Astrocyte (in vitro differentiated cells and primary cell): ENCODE measurements at regions not wholly inside any gene's neighbourhood (a gene's known extent, or its start where the extent isn't known, plus 50 kb on each side); places are given as distances from the start of the nearest gene placed in this dataset.
A peak's percentile ranks its signal among the peaks of the same experiment; 100 is the strongest.

ENCODE experiments used
- DNase-seq: peaks from one replicate; pipeline ENCODE4 v3.0.0-alpha.2; 2010; ENCODE audit warnings: low read depth
- FAIRE-seq: peaks from 2 replicates; lab custom pipeline; 2011; peaks lifted over from hg19 to GRCh38; lab: Jason Lieb, UNC
- H2AFZ ChIP-seq: 2 replicates; pipeline ENCODE4 v1.6.0; 2012; ENCODE audit warnings: low read depth, low read length, inconsistent platforms
- H3K27ac ChIP-seq: 2 replicates; pipeline ENCODE4 v1.5.1; 2011; ENCODE audit warnings: low read depth, low read length, inconsistent platforms
- H3K27me3 ChIP-seq: 2 replicates; pipeline ENCODE4 v1.6.0; 2011; ENCODE audit warnings: low read length, inconsistent platforms; ENCODE audit not compliant: insufficient read depth
- H3K36me3 ChIP-seq: 2 replicates; pipeline ENCODE4 v1.5.1; 2011; ENCODE audit warnings: low read length, inconsistent platforms; ENCODE audit not compliant: insufficient read depth
- H3K4me1 ChIP-seq: 2 replicates; pipeline ENCODE4 v1.5.1; 2011; ENCODE audit warnings: low read length, inconsistent platforms; ENCODE audit not compliant: insufficient read depth
- H3K4me2 ChIP-seq: 2 replicates; pipeline ENCODE4 v1.6.0; 2012; ENCODE audit warnings: low read length, inconsistent platforms
- H3K4me3 ChIP-seq: 2 replicates; pipeline ENCODE4 v1.5.1; 2011; ENCODE audit warnings: low read depth, mild to moderate bottlenecking, low read length, inconsistent platforms; ENCODE audit not compliant: insufficient read depth
- H3K79me2 ChIP-seq: 2 replicates; pipeline ENCODE4 v1.6.0; 2012; ENCODE audit warnings: mild to moderate bottlenecking, low read length, inconsistent platforms; ENCODE audit not compliant: insufficient read depth
- H3K9ac ChIP-seq: 2 replicates; pipeline ENCODE4 v1.6.0; 2012; ENCODE audit warnings: mild to moderate bottlenecking, low read length, inconsistent platforms
- H3K9me3 ChIP-seq: 2 replicates; pipeline ENCODE4 v1.5.1; 2012; ENCODE audit warnings: low read depth, mild to moderate bottlenecking, low read length, inconsistent platforms; ENCODE audit not compliant: insufficient read depth
- H4K20me1 ChIP-seq: 2 replicates; pipeline ENCODE4 v1.6.0; 2012; ENCODE audit warnings: low read length, inconsistent platforms; ENCODE audit not compliant: insufficient read depth
- H3K27ac Mint-ChIP-seq: one replicate; pipeline ENCODE4 v1.8.0; 2021; ENCODE audit warnings: mild to moderate bottlenecking, mixed read lengths; ENCODE audit not compliant: unreplicated experiment
- H3K27me3 Mint-ChIP-seq: one replicate; pipeline ENCODE4 v1.8.0; 2021; ENCODE audit warnings: low read depth, mixed read lengths; ENCODE audit not compliant: unreplicated experiment
- H3K36me3 Mint-ChIP-seq: one replicate; pipeline ENCODE4 v1.8.0; 2021; ENCODE audit warnings: low read depth, mixed read lengths; ENCODE audit not compliant: unreplicated experiment
- H3K4me1 Mint-ChIP-seq: one replicate; pipeline ENCODE4 v1.8.0; 2021; ENCODE audit warnings: low read depth, mixed read lengths; ENCODE audit not compliant: unreplicated experiment
- H3K4me3 Mint-ChIP-seq: one replicate; pipeline ENCODE4 v1.8.0; 2021; ENCODE audit warnings: mild to moderate bottlenecking, moderate library complexity, mixed read lengths; ENCODE audit not compliant: unreplicated experiment
- H3K9me3 Mint-ChIP-seq: one replicate; pipeline ENCODE4 v1.8.0; 2021; ENCODE audit warnings: mild to moderate bottlenecking, mixed read lengths; ENCODE audit not compliant: unreplicated experiment
- EZH2 ChIP-seq: IDR thresholded peaks from 2 replicates; pipeline ENCODE4 v1.6.1; 2012; ENCODE audit warnings: mild to moderate bottlenecking, low read length, inconsistent platforms; ENCODE audit not compliant: insufficient read depth
- TF ChIP-seq, protein P1 (sequence below): IDR thresholded peaks from 2 replicates; pipeline ENCODE4 v1.5.1; 2011; ENCODE audit warnings: low read depth, mild to moderate bottlenecking, inconsistent platforms, low read length, moderate library complexity; ENCODE audit not compliant: insufficient read depth

DNA sequence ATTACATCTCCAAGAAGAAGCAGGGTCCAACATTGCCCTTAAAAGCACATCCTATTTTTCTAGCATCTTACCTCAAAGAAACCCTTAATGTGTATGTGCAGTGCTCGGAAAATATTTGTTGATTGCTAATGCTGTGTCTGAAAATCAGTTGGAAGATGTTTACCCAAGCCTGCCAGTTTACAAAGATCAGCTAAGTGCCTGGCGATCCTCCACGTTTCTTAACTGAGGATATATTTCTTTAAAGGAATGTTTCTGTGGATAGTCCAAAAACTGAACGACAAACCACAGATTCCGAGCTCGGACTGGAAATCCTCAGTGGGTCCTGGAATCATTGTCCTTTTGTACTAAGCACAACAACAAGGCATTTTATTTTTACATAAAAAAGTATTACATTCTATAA lies 595.7 kb upstream of the ARID1B start:
- no peak overlapping the region for H3K9ac ChIP-seq
- no peak for FAIRE-seq
- no peaks in the 10 kb centered on the region for H4K20me1 ChIP-seq
- H3K36me3 ChIP-seq, result no peaks in the 10 kb centered on the region
- Mint-ChIP-seq H3K27me3 (no peaks in the 10 kb centered on the region), H3K36me3 (no peaks in the 10 kb centered on the region), H3K4me3 (no peak overlapping the region), H3K27ac (no peak overlapping the region), H3K9me3 (peaks cover 5% of the 10 kb centered on the region), H3K4me1 (peaks cover 9% of the 10 kb centered on the region)
- no peaks in the 10 kb centered on the region for H3K4me1 ChIP-seq
- no peak overlapping the region for H3K4me3 ChIP-seq
- no peak for DNase-seq
- H3K79me2 ChIP-seq, result no peaks in the 10 kb centered on the region
- TF ChIP-seq EZH2, result no peak
- TF ChIP-seq, protein P1, sequence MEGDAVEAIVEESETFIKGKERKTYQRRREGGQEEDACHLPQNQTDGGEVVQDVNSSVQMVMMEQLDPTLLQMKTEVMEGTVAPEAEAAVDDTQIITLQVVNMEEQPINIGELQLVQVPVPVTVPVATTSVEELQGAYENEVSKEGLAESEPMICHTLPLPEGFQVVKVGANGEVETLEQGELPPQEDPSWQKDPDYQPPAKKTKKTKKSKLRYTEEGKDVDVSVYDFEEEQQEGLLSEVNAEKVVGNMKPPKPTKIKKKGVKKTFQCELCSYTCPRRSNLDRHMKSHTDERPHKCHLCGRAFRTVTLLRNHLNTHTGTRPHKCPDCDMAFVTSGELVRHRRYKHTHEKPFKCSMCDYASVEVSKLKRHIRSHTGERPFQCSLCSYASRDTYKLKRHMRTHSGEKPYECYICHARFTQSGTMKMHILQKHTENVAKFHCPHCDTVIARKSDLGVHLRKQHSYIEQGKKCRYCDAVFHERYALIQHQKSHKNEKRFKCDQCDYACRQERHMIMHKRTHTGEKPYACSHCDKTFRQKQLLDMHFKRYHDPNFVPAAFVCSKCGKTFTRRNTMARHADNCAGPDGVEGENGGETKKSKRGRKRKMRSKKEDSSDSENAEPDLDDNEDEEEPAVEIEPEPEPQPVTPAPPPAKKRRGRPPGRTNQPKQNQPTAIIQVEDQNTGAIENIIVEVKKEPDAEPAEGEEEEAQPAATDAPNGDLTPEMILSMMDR, result no peak
- H2AFZ ChIP-seq, result no peak overlapping the region
- no peaks in the 10 kb centered on the region for H3K27me3 ChIP-seq
- H3K4me2 ChIP-seq, result no peak overlapping the region
- H3K9me3 ChIP-seq, result no peaks in the 10 kb centered on the region
- no peak overlapping the region for H3K27ac ChIP-seq

DNA sequence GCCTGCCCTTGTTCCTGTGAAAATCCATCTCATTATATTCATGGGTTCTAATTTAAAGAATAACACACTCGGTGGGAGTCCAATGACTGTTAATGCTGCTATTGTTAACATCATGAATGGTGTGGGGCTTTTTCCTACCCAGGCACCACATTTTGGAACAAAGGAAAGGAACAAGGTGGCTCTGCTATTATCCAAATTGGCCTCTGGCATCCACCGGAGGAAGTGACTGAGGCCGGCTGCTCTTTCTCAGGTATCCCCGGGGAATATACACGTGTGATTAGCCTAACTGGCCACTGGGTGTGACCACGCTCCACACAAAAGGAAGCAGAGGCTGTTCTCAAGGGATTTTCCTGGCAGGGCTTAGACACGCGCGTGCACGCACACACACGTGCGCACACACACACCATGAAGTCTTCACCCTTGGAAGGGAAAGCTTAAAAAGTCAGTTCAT lies 601.2 kb upstream of the ARID1B start:
- Mint-ChIP-seq H3K4me1 (peaks cover 12% of the 10 kb centered on the region), H3K36me3 (no peaks in the 10 kb centered on the region), H3K9me3 (peaks cover 6% of the 10 kb centered on the region), H3K27ac (no peak overlapping the region), H3K4me3 (no peak overlapping the region), H3K27me3 (no peaks in the 10 kb centered on the region)
- no peak overlapping the region for H3K4me3 ChIP-seq
- H3K27ac ChIP-seq, result no peak overlapping the region
- H3K9ac ChIP-seq, result no peak overlapping the region
- DNase-seq (no peak), FAIRE-seq (no peak)
- H3K4me1 ChIP-seq, result no peaks in the 10 kb centered on the region
- no peaks in the 10 kb centered on the region for H4K20me1 ChIP-seq
- H3K4me2 ChIP-seq, result no peak overlapping the region
- H3K36me3 ChIP-seq, result no peaks in the 10 kb centered on the region
- TF ChIP-seq, protein P1, result peak; percentile 22
- TF ChIP-seq EZH2, result no peak
- no peaks in the 10 kb centered on the region for H3K79me2 ChIP-seq
- H3K27me3 ChIP-seq, result no peaks in the 10 kb centered on the region
- H2AFZ ChIP-seq, result no peak overlapping the region
- no peaks in the 10 kb centered on the region for H3K9me3 ChIP-seq

DNA sequence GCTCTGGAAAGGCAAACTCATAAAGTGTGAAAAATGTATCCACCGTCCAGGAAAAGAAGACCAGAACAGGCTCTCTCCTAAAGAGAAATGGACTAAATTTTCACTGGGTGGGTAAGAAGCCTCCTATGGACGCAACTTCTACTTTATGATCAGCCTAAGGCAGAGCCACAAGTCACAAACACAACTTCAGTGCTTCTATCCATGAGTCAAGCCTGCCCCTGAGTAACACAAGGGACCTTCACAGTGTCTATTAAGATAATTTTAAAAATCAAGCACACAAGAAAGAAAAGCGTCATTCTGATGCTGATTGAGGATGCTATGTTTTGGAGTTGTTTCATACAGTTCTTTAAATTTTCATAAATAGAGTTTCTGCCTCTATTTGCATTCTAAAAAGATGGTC lies 601.7 kb upstream of the ARID1B start:
- peaks cover 6% of the 10 kb centered on the region for H3K9me3 Mint-ChIP-seq
- Histone ChIP-seq H3K27ac (no peak overlapping the region), H2AFZ (no peak overlapping the region), H4K20me1 (no peaks in the 10 kb centered on the region), H3K9me3 (no peaks in the 10 kb centered on the region), H3K4me3 (no peak overlapping the region), H3K4me2 (no peak overlapping the region), H3K36me3 (no peaks in the 10 kb centered on the region), H3K4me1 (no peaks in the 10 kb centered on the region), H3K27me3 (no peaks in the 10 kb centered on the region), H3K9ac (no peak overlapping the region), H3K79me2 (no peaks in the 10 kb centered on the region)
- DNase-seq (no peak), FAIRE-seq (no peak)
- no peak overlapping the region for H3K27ac Mint-ChIP-seq
- no peak overlapping the region for H3K4me3 Mint-ChIP-seq
- TF ChIP-seq, protein P1, result no peak
- no peak for TF ChIP-seq EZH2
- H3K36me3 Mint-ChIP-seq, result no peaks in the 10 kb centered on the region
- H3K4me1 Mint-ChIP-seq, result peaks cover 12% of the 10 kb centered on the region
- H3K27me3 Mint-ChIP-seq, result no peaks in the 10 kb centered on the region
